ENCODE measurements at regions not wholly inside any gene's neighbourhood (a gene's known extent, or its start where the extent isn't known, plus 50 kb on each side); places are given as distances from the start of the nearest gene placed in this dataset.

- no peaks in the 10 kb centered on the region for H3K36me3 ChIP-seq (ENCODE audit: low read length)
- H3K9me3 ChIP-seq (ENCODE audit: insufficient read depth, low read length), result no peaks in the 10 kb centered on the region
- H3K4me2 ChIP-seq (ENCODE audit: low read depth, low read length, poor library complexity, severe bottlenecking), result no peak overlapping the region
- no peak overlapping the region for H3K4me3 ChIP-seq (ENCODE audit: insufficient read depth, low read length, poor library complexity, severe bottlenecking)
- no peaks in the 10 kb centered on the region for H3K27me3 ChIP-seq (ENCODE audit: low read length)
- H3K9ac ChIP-seq (ENCODE audit: low read length), result no peak overlapping the region
- H3K27ac ChIP-seq (ENCODE audit: low read depth, low read length), result no peak overlapping the region
- no peaks in the 10 kb centered on the region for H3K79me2 ChIP-seq (ENCODE audit: insufficient read depth, low read length)
- no peaks in the 10 kb centered on the region; the same call in 1 of the 2 replicates for H4K20me1 ChIP-seq (ENCODE audit: low read depth, low read length)
- no peak overlapping the region for H2AFZ ChIP-seq (ENCODE audit: low read depth, low read length, severe bottlenecking)
- no peaks in the 10 kb centered on the region for H3F3A ChIP-seq (ENCODE audit: insufficient read depth)
- H3K9me2 ChIP-seq (replicated peaks; ENCODE audit: insufficient read depth, low read length), result no peaks in the 10 kb centered on the region
- TF ChIP-seq EZH2phosphoT487 (conservative IDR thresholded peaks at IDR 0.05; ENCODE audit: low read length) (no peak), CTCF (IDR thresholded peaks at IDR 0.05; ENCODE audit: insufficient read depth, low read length, poor library complexity, severe bottlenecking) (no peak)
Observed at GRCh38 chr5:167511276-167511675, 780.2 kb upstream of the WWC1 start.

GRCh38 chr5:167512111-167512510, 779.3 kb upstream of the WWC1 start:
- Histone ChIP-seq H3K9me2 (replicated peaks; ENCODE audit: insufficient read depth, low read length) (no peaks in the 10 kb centered on the region), H3K79me2 (ENCODE audit: insufficient read depth, low read length) (no peaks in the 10 kb centered on the region), H3K4me2 (ENCODE audit: low read depth, low read length, poor library complexity, severe bottlenecking) (no peak overlapping the region), H3K36me3 (ENCODE audit: low read length) (no peaks in the 10 kb centered on the region), H3K27ac (ENCODE audit: low read depth, low read length) (no peak overlapping the region), H3K9ac (ENCODE audit: low read length) (no peak overlapping the region), H3F3A (ENCODE audit: insufficient read depth) (no peaks in the 10 kb centered on the region), H3K9me3 (ENCODE audit: insufficient read depth, low read length) (no peaks in the 10 kb centered on the region), H3K4me3 (ENCODE audit: insufficient read depth, low read length, poor library complexity, severe bottlenecking) (no peak overlapping the region), H3K27me3 (ENCODE audit: low read length) (no peaks in the 10 kb centered on the region), H4K20me1 (ENCODE audit: low read depth, low read length) (no peaks in the 10 kb centered on the region), H2AFZ (ENCODE audit: low read depth, low read length, severe bottlenecking) (no peak overlapping the region)
- no peak for TF ChIP-seq CTCF (IDR thresholded peaks at IDR 0.05; ENCODE audit: insufficient read depth, low read length, poor library complexity, severe bottlenecking)
- TF ChIP-seq EZH2phosphoT487 (conservative IDR thresholded peaks at IDR 0.05; ENCODE audit: low read length), result no peak

- Histone ChIP-seq H3K9ac (ENCODE audit: low read length) (no peak overlapping the region), H3K27ac (ENCODE audit: low read depth, low read length) (no peak overlapping the region), H4K20me1 (ENCODE audit: low read depth, low read length) (no peaks in the 10 kb centered on the region), H3K27me3 (ENCODE audit: low read length) (no peaks in the 10 kb centered on the region), H3K79me2 (ENCODE audit: insufficient read depth, low read length) (no peaks in the 10 kb centered on the region), H3F3A (ENCODE audit: insufficient read depth) (no peaks in the 10 kb centered on the region), H3K36me3 (ENCODE audit: low read length) (no peaks in the 10 kb centered on the region), H2AFZ (ENCODE audit: low read depth, low read length, severe bottlenecking) (no peak overlapping the region), H3K9me2 (replicated peaks; ENCODE audit: insufficient read depth, low read length) (no peaks in the 10 kb centered on the region), H3K9me3 (ENCODE audit: insufficient read depth, low read length) (no peaks in the 10 kb centered on the region), H3K4me2 (ENCODE audit: low read depth, low read length, poor library complexity, severe bottlenecking) (no peak overlapping the region), H3K4me3 (ENCODE audit: insufficient read depth, low read length, poor library complexity, severe bottlenecking) (no peak overlapping the region)
- TF ChIP-seq EZH2phosphoT487 (conservative IDR thresholded peaks at IDR 0.05; ENCODE audit: low read length) (no peak), CTCF (IDR thresholded peaks at IDR 0.05; ENCODE audit: insufficient read depth, low read length, poor library complexity, severe bottlenecking) (no peak)
Observed at GRCh38 chr5:167513381-167513780, 778.1 kb upstream of the WWC1 start.

Measured in SU-DHL-6 (cell line).